Mesendoderm (in vitro differentiated cells): ENCODE measurements at regions not wholly inside any gene's neighbourhood (a gene's known extent, or its start where the extent isn't known, plus 50 kb on each side); places are given as distances from the start of the nearest gene placed in this dataset.

Source experiments
- DNase-seq: peaks from one replicate; pipeline ENCODE4 v3.0.0; 2013
- H2AK5ac ChIP-seq: 2 replicates; pipeline ENCODE4 v1.6.1; 2013; ENCODE audit warnings: low read length, inconsistent platforms
- H2BK120ac ChIP-seq: 2 replicates; pipeline ENCODE4 v1.6.1; 2013; ENCODE audit warnings: low read depth, mild to moderate bottlenecking, low read length, moderate library complexity, mixed read lengths
- H2BK15ac ChIP-seq: replicated peaks from 2 replicates; pipeline ENCODE4 v1.6.1; 2013; ENCODE audit warnings: low read depth, mild to moderate bottlenecking, moderate library complexity
- H2BK5ac ChIP-seq: 2 replicates; pipeline ENCODE4 v1.6.1; 2013; ENCODE audit warnings: low read length, inconsistent platforms
- H3K18ac ChIP-seq: 2 replicates; pipeline ENCODE4 v1.6.1; 2013; ENCODE audit warnings: mild to moderate bottlenecking, low read length, mixed read lengths
- H3K23ac ChIP-seq: one replicate; pipeline ENCODE4 v1.6.1; 2013; ENCODE audit warnings: low read length
- H3K27ac ChIP-seq: 2 replicates; pipeline ENCODE4 v1.5.1; 2013; ENCODE audit warnings: low read depth, mild to moderate bottlenecking, inconsistent platforms, low read length, moderate library complexity
- H3K27me3 ChIP-seq: 2 replicates; pipeline ENCODE4 v1.6.1; 2013; ENCODE audit warnings: low read length, control low read depth, mild to moderate bottlenecking, inconsistent platforms; ENCODE audit not compliant: insufficient read depth, poor library complexity
- H3K36me3 ChIP-seq: 2 replicates; pipeline ENCODE4 v1.6.1; 2013; ENCODE audit warnings: low read length, inconsistent platforms; ENCODE audit not compliant: control insufficient read depth, insufficient read depth
- H3K4ac ChIP-seq: one replicate; pipeline ENCODE4 v1.6.1; 2013; ENCODE audit warnings: low read depth, mild to moderate bottlenecking, low read length, moderate library complexity
- H3K4me1 ChIP-seq: 2 replicates; pipeline ENCODE4 v1.6.1; 2013; ENCODE audit warnings: low read depth, low read length, inconsistent platforms; ENCODE audit not compliant: control insufficient read depth
- H3K4me2 ChIP-seq: 2 replicates; pipeline ENCODE4 v1.6.1; 2013; ENCODE audit warnings: low read length
- H3K4me3 ChIP-seq: 2 replicates; pipeline ENCODE4 v1.5.1; 2013; ENCODE audit warnings: mild to moderate bottlenecking, low read length
- H3K56ac ChIP-seq: one replicate; pipeline ENCODE4 v1.6.1; 2013; ENCODE audit warnings: low read length
- H3K79me1 ChIP-seq: 2 replicates; pipeline ENCODE4 v1.6.1; 2013; ENCODE audit warnings: low read length, inconsistent platforms
- H3K79me2 ChIP-seq: 2 replicates; pipeline ENCODE4 v1.6.1; 2013; ENCODE audit warnings: mild to moderate bottlenecking, low read length; ENCODE audit not compliant: control insufficient read depth, insufficient read depth
- H3K9ac ChIP-seq: 2 replicates; pipeline ENCODE4 v1.6.1; 2013; ENCODE audit warnings: low read length, inconsistent platforms
- H4K5ac ChIP-seq: one replicate; pipeline ENCODE4 v1.6.1; 2013; ENCODE audit warnings: low read length
- H4K8ac ChIP-seq: one replicate; pipeline ENCODE4 v1.6.1; 2013; ENCODE audit warnings: low read depth, mild to moderate bottlenecking, control low read depth, low read length, moderate library complexity
- WGBS: extraction: QIAGEN DNeasy Blood & Tissue Kit; methylation state at CpG from one replicate; pipeline ENCODE4 v1.1.7; 2013; ENCODE audit warnings: low lambda C conversion rate, missing lambda C conversion rate; ENCODE audit not compliant: insufficient coverage; ENCODE audit errors: extremely low coverage; 5-methylcytosine and 5-hydroxymethylcytosine counted together

GRCh38 chr17:55563363-55563762, 52.1 kb upstream of the SMIM36 start:
- H2BK120ac ChIP-seq, result no peak overlapping the region
- H3K27me3 ChIP-seq, result no peaks in the 10 kb centered on the region

GRCh38 chr17:55561973-55562495, 50.8 kb upstream of the SMIM36 start:
- H2BK120ac ChIP-seq, result no peak overlapping the region
- no peaks in the 10 kb centered on the region for H3K79me1 ChIP-seq
- no peak overlapping the region for H2BK15ac ChIP-seq
- H3K79me2 ChIP-seq, result no peaks in the 10 kb centered on the region
- H4K5ac ChIP-seq, result no peak overlapping the region
- H3K23ac ChIP-seq, result no peak overlapping the region
- no peak overlapping the region for H3K27ac ChIP-seq
- H3K4ac ChIP-seq, result no peak overlapping the region
- H3K56ac ChIP-seq, result no peak overlapping the region
- no peak overlapping the region for H3K4me2 ChIP-seq
- H3K4me3 ChIP-seq, result no peak overlapping the region
- no peaks in the 10 kb centered on the region for H3K27me3 ChIP-seq
- H3K9ac ChIP-seq, result no peak overlapping the region
- no peak overlapping the region for H4K8ac ChIP-seq
- WGBS, result no CpG with 5 or more reads among the region's 4 CpGs
- DNase-seq, result no peak
- H2BK5ac ChIP-seq, result no peak overlapping the region
- H3K4me1 ChIP-seq, result no peaks in the 10 kb centered on the region
- no peak overlapping the region for H3K18ac ChIP-seq
- no peaks in the 10 kb centered on the region for H3K36me3 ChIP-seq
- no peak overlapping the region for H2AK5ac ChIP-seq

More at GRCh38 chr17:55563363-55563762, 52.1 kb upstream of the SMIM36 start:
- Histone ChIP-seq H4K5ac (no peak overlapping the region), H4K8ac (no peak overlapping the region), H3K4ac (no peak overlapping the region), H3K36me3 (no peaks in the 10 kb centered on the region), H3K79me2 (no peaks in the 10 kb centered on the region), H3K4me3 (no peak overlapping the region), H3K9ac (no peak overlapping the region), H3K18ac (no peak overlapping the region), H3K79me1 (no peaks in the 10 kb centered on the region), H2BK5ac (no peak overlapping the region), H3K23ac (no peak overlapping the region), H3K4me1 (no peaks in the 10 kb centered on the region), H3K56ac (no peak overlapping the region), H3K27ac (no peak overlapping the region), H2AK5ac (no peak overlapping the region), H3K4me2 (no peak overlapping the region), H2BK15ac (no peak overlapping the region)
- no peak for DNase-seq
- no CpG with 5 or more reads among the region's 1 CpG for WGBS

GRCh38 chr17:55561316-55561972, 50.2 kb upstream of the SMIM36 start:
- Histone ChIP-seq H3K56ac (no peak overlapping the region), H3K23ac (no peak overlapping the region), H3K4ac (no peak overlapping the region), H3K27me3 (no peaks in the 10 kb centered on the region), H3K4me1 (no peaks in the 10 kb centered on the region), H2BK15ac (no peak overlapping the region), H3K27ac (no peak overlapping the region), H3K79me2 (no peaks in the 10 kb centered on the region), H2AK5ac (no peak overlapping the region), H3K79me1 (no peaks in the 10 kb centered on the region), H3K36me3 (no peaks in the 10 kb centered on the region), H3K4me3 (no peak overlapping the region), H3K9ac (no peak overlapping the region), H4K8ac (no peak overlapping the region), H2BK5ac (no peak overlapping the region), H2BK120ac (no peak overlapping the region), H4K5ac (no peak overlapping the region), H3K18ac (no peak overlapping the region), H3K4me2 (no peak overlapping the region)
- WGBS, result no CpG with 5 or more reads among the region's 26 CpGs
- no peak for DNase-seq
